Right hindlimb (tissue), 1 donor: ENCODE measurements at regions not wholly inside any gene's neighbourhood (a gene's known extent, or its start where the extent isn't known, plus 50 kb on each side); places are given as distances from the start of the nearest gene placed in this dataset.

Experiments used
- DNase-seq: peaks from one replicate; pipeline ENCODE4 v3.0.0-alpha.2; 2018

- no peak for DNase-seq
Measured at GRCh38 chr5:30698217-30698616, 495.3 kb upstream of the CDH6 start.

- DNase-seq: no peak
Measured at GRCh38 chr5:30693326-30693725, 500.2 kb upstream of the CDH6 start.

- no peak for DNase-seq
Measured at GRCh38 chr5:30690931-30691330, 502.6 kb upstream of the CDH6 start.

- no peak for DNase-seq
Measured at GRCh38 chr5:30687461-30687860, 506.0 kb upstream of the CDH6 start.

GRCh38 chr5:30686530-30686929 lies 507.0 kb upstream of the CDH6 start:
- DNase-seq: no peak

GRCh38 chr5:30676223-30676840 lies 517.2 kb upstream of the CDH6 start:
- no peak for DNase-seq

GRCh38 chr5:30667293-30667692 lies 526.2 kb upstream of the CDH6 start:
- no peak for DNase-seq

- no peak for DNase-seq
Measured at GRCh38 chr5:30663536-30663935, 530.0 kb upstream of the CDH6 start.

GRCh38 chr5:30662373-30662772 lies 531.1 kb upstream of the CDH6 start:
- no peak for DNase-seq

- DNase-seq: no peak
Measured at GRCh38 chr5:30661730-30662129, 531.8 kb upstream of the CDH6 start.

- DNase-seq: no peak
Measured at GRCh38 chr5:30659417-30659816, 534.1 kb upstream of the CDH6 start.

GRCh38 chr5:30650311-30650710 lies 543.2 kb upstream of the CDH6 start:
- DNase-seq: no peak

- DNase-seq: no peak
Measured at GRCh38 chr5:30638899-30639298, 554.6 kb upstream of the CDH6 start.

- DNase-seq: no peak
Measured at GRCh38 chr5:30627945-30628344, 565.5 kb upstream of the CDH6 start.

GRCh38 chr5:30626557-30626956 lies 566.9 kb upstream of the CDH6 start:
- DNase-seq: no peak

GRCh38 chr5:30620481-30621085 lies 572.9 kb upstream of the CDH6 start:
- no peak for DNase-seq

GRCh38 chr5:30608501-30608900 lies 585.0 kb upstream of the CDH6 start:
- DNase-seq: no peak

GRCh38 chr5:30607301-30607894 lies 586.1 kb upstream of the CDH6 start:
- no peak for DNase-seq

GRCh38 chr5:30605693-30606268 lies 587.7 kb upstream of the CDH6 start:
- DNase-seq: no peak

GRCh38 chr5:30604648-30605262 lies 588.7 kb upstream of the CDH6 start:
- DNase-seq: no peak

GRCh38 chr5:30600892-30601291 lies 592.6 kb upstream of the CDH6 start:
- no peak for DNase-seq

- DNase-seq: no peak
Measured at GRCh38 chr5:30596495-30597064, 596.9 kb upstream of the CDH6 start.

GRCh38 chr5:30594331-30594730 lies 599.2 kb upstream of the CDH6 start:
- DNase-seq: no peak

GRCh38 chr5:30592833-30593232 lies 600.7 kb upstream of the CDH6 start:
- DNase-seq: no peak
